HUES6 (cell line): ENCODE measurements at regions not wholly inside any gene's neighbourhood (a gene's known extent, or its start where the extent isn't known, plus 50 kb on each side); places are given as distances from the start of the nearest gene placed in this dataset.

ENCODE experiments used
- H3K27ac ChIP-seq: 2 replicates; pipeline ENCODE4 v1.7.0; 2013; ENCODE audit warnings: low read depth, mild to moderate bottlenecking, low read length, inconsistent platforms
- H3K27me3 ChIP-seq: 2 replicates; pipeline ENCODE4 v1.6.1; 2013; ENCODE audit warnings: low read length; ENCODE audit not compliant: control insufficient read depth, insufficient read depth
- H3K36me3 ChIP-seq: 2 replicates; pipeline ENCODE4 v1.6.1; 2013; ENCODE audit warnings: low read length; ENCODE audit not compliant: control insufficient read depth, insufficient read depth
- H3K4me1 ChIP-seq: 2 replicates; pipeline ENCODE4 v1.6.1; 2013; ENCODE audit warnings: low read length; ENCODE audit not compliant: control insufficient read depth, insufficient read depth
- H3K4me3 ChIP-seq: 2 replicates; pipeline ENCODE4 v1.5.1; 2013; ENCODE audit warnings: low read depth, low read length
- H3K9ac ChIP-seq: one replicate; pipeline ENCODE4 v1.6.1; 2013; ENCODE audit warnings: mild to moderate bottlenecking, low read length
- H3K9me3 ChIP-seq: 2 replicates; pipeline ENCODE4 v1.6.1; 2013; ENCODE audit warnings: low read depth, low read length; ENCODE audit not compliant: control insufficient read depth, insufficient read depth

DNA sequence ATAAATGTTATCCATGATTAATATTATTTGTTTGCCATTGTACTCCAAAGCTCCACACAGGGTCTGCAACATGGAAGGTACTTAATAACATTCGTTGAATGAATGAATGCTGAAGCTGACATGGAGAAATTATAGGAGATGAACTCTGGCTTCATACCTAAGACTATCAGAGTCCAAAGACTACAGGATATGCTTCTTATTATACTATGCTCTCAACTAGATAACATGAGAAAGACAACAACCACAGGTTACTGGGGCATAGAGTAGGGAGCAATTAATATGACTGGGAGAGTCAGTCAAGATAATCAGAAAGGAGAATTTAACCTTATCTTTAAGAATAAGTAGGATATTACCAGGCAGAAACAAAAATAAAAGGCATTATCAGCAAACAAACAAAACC, 236.3 kb upstream of the SOX5 start:
- Histone ChIP-seq H3K27me3 (no peaks in the 10 kb centered on the region), H3K4me3 (no peak overlapping the region), H3K27ac (no peak overlapping the region)

DNA sequence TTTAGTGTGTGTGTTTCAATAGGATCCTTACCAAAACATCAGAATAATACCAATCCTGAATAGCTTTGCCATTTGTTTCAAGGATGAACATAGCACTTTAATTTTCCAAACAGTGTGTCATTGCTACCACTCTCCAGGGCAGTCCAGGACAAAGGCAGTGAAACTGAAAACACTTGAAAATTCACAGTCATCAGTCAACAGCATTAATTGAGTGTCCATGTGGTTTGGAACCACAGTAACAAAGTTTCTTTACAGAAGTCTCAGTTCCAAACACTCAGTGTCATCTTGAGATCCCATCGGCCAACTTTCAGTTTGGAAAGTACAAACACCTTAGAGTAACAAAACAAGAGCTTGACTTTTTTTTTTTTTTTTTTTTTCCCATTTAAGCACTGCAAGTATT, 228.4 kb upstream of the SOX5 start:
- Histone ChIP-seq H3K9me3 (no peaks in the 10 kb centered on the region), H3K4me3 (no peak overlapping the region), H3K27ac (no peak overlapping the region), H3K4me1 (no peaks in the 10 kb centered on the region), H3K27me3 (no peaks in the 10 kb centered on the region), H3K36me3 (no peaks in the 10 kb centered on the region), H3K9ac (no peak overlapping the region)

More for the DNA sequence above, 236.3 kb upstream of the SOX5 start:
- H3K36me3 ChIP-seq: no peaks in the 10 kb centered on the region
- no peaks in the 10 kb centered on the region for H3K4me1 ChIP-seq
- no peak overlapping the region for H3K9ac ChIP-seq
- no peaks in the 10 kb centered on the region for H3K9me3 ChIP-seq

DNA sequence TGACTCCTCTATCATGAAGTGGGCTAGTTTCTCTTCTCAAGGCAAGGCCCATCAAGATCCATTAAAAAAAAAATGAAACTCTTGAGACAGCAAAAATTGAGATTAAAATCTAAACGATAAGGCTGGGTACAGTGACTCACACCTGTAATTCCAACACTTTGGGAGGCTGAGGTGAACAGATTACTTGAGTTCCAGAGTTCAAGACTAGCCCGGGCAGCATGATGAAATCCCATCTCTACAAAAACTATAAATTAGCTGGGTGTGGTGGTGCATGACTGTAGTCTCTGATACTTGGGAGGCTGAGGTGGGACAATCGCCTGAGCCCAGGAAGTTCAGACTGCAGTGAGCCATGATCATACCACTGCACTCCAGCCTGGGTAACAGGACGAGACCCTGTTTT, 226.5 kb upstream of the SOX5 start:
- Histone ChIP-seq H3K27ac (no peak overlapping the region), H3K4me1 (peaks cover 12% of the 10 kb centered on the region), H3K4me3 (no peak overlapping the region), H3K9me3 (no peaks in the 10 kb centered on the region), H3K27me3 (no peaks in the 10 kb centered on the region), H3K9ac (no peak overlapping the region), H3K36me3 (no peaks in the 10 kb centered on the region)

DNA sequence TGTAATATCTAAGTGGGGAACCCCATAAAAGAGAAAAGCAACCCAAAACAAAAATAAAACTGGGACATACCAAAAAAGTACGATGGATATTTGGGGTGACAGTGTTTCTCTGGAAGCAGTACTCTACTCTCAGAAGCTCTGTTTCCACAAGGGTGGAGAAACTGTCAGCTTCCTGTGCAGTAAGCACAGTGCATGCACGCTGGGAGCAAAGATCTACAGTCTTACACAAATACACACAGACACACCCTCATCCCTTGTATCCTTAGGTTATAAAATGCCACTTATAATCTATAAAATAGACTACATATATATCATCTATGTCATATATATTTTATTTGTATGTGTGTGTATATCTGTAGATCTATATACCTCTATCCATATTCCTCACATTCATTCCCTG, 225.8 kb upstream of the SOX5 start:
- Histone ChIP-seq H3K9me3 (no peaks in the 10 kb centered on the region), H3K27me3 (no peaks in the 10 kb centered on the region), H3K9ac (no peak overlapping the region), H3K27ac (no peak overlapping the region), H3K36me3 (no peaks in the 10 kb centered on the region), H3K4me1 (peaks cover 12% of the 10 kb centered on the region), H3K4me3 (no peak overlapping the region)

DNA sequence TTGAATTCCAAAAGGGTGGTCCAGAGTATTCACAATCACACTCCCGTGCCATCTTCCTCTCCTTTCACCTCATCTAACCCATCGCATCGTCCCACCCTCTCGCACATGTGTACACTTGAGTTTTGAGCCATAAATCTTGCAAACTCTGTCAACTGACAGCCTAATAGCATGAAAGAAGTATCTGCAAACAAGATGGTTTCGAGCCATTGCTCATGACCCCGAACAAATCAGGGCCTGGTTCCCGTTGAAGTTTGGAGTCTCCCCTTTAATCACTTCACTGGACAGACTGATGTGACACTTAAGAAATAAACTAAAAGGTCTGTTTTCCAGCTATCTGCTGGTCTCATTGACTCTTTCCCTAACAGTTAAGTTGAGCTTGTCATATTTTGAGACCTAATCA, 223.6 kb upstream of the SOX5 start:
- H3K27ac ChIP-seq: no peak overlapping the region
- no peaks in the 10 kb centered on the region for H3K36me3 ChIP-seq
- no peaks in the 10 kb centered on the region for H3K27me3 ChIP-seq
- no peak overlapping the region for H3K4me3 ChIP-seq
- H3K9ac ChIP-seq: no peak overlapping the region
- peaks cover 12% of the 10 kb centered on the region for H3K4me1 ChIP-seq
- no peaks in the 10 kb centered on the region for H3K9me3 ChIP-seq

DNA sequence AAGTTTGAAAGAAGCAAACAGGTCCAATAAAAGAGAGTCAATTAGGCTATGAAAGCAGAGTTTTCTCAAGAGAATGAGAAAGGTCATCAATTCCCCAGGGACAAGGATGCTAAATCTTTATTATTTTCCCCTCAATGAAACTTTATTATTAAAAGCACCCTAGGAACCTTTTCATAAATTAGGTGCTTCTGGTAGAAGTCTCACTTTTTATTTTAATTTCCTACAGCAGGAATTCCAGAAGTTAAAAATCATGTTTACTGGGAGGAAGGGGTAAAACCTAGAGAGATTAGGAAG, 223.2 kb upstream of the SOX5 start:
- H3K27ac ChIP-seq: 0 out of 2 replicates have a peak overlapping the region, but pooled peaks have one; percentile 34

DNA sequence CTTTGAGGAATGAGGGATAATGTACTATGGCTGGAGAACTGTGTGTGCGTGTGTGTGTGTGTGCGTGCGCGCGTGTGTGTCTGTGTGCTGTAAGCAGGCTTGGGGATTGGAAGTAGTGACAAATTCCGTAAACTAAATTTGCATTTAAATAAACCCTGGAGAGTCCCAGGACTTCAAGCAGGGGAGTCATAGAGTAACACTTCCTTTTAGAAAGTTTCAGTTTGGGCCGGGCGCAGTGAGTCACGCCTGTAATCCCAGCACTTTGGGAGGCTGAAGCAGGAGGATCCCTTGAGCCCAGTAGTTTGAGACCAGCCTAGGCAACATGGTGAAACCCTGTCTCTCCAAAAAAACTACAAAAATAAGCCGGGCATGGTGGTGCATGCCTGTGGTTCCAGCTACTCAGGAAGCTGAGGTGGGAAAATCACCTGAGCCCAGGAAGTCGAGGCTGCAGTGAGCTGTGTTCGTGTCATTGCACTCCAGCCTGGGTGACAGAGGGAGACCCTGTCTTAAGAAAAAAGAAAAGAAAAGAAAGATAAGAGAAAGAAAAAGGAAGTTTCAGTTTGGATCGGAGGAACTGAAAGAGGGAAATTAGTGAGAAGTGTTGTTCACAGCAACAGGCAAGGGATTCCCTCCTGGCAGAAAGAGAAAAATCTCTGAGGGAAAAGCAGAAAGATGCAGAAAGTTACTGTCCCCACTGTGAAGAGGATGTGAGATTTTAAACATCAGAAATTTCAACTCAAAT, 222.7 kb upstream of the SOX5 start:
- Histone ChIP-seq H3K9me3 (no peaks in the 10 kb centered on the region), H3K9ac (no peak overlapping the region), H3K27me3 (no peaks in the 10 kb centered on the region), H3K4me3 (no peak overlapping the region), H3K4me1 (peaks cover 12% of the 10 kb centered on the region), H3K36me3 (no peaks in the 10 kb centered on the region), H3K27ac (0 out of 2 replicates have a peak overlapping the region, but pooled peaks have one; percentile 34)

More for the DNA sequence above, 223.2 kb upstream of the SOX5 start:
- no peaks in the 10 kb centered on the region for H3K27me3 ChIP-seq
- no peak overlapping the region for H3K9ac ChIP-seq
- H3K4me3 ChIP-seq: no peak overlapping the region
- peaks cover 12% of the 10 kb centered on the region for H3K4me1 ChIP-seq
- no peaks in the 10 kb centered on the region for H3K9me3 ChIP-seq
- no peaks in the 10 kb centered on the region for H3K36me3 ChIP-seq

DNA sequence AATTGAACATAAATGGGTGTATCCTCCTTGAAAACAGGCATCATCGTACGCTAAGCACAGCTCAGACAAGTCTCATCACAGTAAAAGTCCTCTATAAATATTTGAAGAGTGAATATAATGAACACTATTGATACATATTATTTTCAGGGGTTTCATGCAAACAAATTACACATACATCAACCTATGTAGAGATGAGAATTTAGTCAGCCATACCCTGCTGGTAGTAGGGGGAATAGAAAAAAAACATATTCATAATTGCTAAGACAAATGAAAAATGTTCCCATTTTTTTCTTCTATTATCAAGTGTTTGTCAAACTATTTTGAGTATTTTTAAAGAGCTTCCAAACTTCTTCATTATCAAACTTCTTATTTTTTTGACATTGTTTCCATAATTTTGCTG, 205.6 kb upstream of the SOX5 start:
- H3K4me3 ChIP-seq: no peak overlapping the region
- H3K27ac ChIP-seq: no peak overlapping the region
- H3K27me3 ChIP-seq: no peaks in the 10 kb centered on the region
- no peak overlapping the region for H3K9ac ChIP-seq
- no peaks in the 10 kb centered on the region for H3K4me1 ChIP-seq
- H3K36me3 ChIP-seq: no peaks in the 10 kb centered on the region
- H3K9me3 ChIP-seq: no peaks in the 10 kb centered on the region

DNA sequence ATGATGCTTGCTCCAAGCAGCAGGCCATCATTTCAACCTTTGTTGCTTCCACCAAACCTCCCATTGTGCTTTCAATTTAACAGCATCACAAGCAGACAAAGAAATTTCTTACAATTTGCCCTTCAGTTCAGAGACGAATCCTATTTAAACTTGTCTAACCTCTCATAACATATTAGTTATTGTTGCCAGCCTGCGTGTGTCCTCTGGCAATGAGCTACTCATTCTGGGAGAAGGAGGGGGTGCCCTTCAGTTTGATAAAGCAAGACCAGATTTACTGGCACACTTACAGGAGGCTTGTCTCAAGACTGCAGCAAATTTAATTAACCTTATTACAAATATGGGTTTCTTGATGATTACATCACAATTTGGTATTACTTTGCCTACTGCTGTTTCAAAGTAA, 203.6 kb upstream of the SOX5 start:
- Histone ChIP-seq H3K4me3 (no peak overlapping the region), H3K9ac (no peak overlapping the region), H3K4me1 (no peaks in the 10 kb centered on the region), H3K9me3 (no peaks in the 10 kb centered on the region), H3K27me3 (no peaks in the 10 kb centered on the region), H3K27ac (no peak overlapping the region), H3K36me3 (no peaks in the 10 kb centered on the region)

DNA sequence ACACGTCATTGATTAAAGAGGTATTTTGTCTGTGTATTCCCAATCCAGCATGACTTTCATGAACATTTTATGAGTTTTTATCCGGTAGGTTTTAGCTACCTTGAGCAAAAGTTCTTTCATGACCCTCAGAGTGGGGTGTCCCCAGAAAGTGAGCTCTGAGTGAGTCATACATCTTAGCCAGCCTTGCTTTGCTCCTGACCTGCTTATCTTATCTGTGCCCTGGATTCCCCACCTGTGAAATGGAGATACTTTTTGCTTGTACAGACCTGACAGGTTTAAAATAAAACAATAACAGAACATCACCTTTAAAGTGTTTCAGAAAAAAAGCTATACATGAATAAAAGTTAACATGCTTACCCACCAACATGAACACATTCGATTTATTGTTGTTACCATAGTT, 202.8 kb upstream of the SOX5 start:
- H3K27me3 ChIP-seq: no peaks in the 10 kb centered on the region
- H3K9me3 ChIP-seq: no peaks in the 10 kb centered on the region
- H3K4me3 ChIP-seq: no peak overlapping the region
- H3K27ac ChIP-seq: no peak overlapping the region
- H3K9ac ChIP-seq: no peak overlapping the region
- H3K4me1 ChIP-seq: no peaks in the 10 kb centered on the region
- H3K36me3 ChIP-seq: no peaks in the 10 kb centered on the region

DNA sequence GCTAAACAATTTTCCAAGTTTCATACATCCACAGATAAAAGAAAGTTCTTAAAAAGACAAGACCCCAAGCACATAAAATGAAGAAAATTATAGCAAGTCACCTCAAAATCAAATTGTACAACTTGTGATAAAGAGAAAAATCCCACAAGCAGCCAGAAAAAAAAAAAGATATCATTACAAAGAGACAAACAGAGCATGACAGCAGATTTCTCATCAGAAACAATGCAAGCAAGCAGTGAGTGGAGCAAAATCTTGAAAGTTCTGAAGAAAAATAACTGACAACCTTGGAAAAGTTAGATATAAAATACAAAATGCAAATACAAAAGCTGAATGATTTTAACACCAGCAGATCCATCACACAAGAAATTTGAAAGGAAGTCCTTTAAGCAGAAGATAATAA, 194.5 kb upstream of the SOX5 start:
- Histone ChIP-seq H3K27ac (no peak overlapping the region), H3K27me3 (no peaks in the 10 kb centered on the region), H3K36me3 (no peaks in the 10 kb centered on the region), H3K4me1 (no peaks in the 10 kb centered on the region), H3K4me3 (no peak overlapping the region), H3K9ac (no peak overlapping the region), H3K9me3 (peaks cover 3% of the 10 kb centered on the region; the same call in 1 of the 2 replicates)

DNA sequence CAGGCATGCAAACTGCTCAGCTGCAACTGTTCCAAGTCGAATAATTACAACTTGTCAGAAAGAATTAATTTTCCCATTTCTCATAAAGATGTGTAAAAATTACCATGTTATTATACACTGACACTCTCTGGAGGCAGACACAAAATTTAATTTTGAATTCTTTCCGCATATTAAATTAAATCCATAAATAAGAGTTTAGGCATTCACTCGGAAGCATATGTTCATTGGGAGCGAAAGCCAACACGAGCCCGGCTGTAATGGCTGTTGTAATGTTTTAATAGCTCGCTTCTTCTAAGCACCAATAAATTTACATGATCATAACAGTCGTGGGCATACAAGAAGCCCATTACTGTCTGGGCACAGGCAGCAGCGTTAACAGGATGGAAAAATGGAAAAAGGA, 189.6 kb upstream of the SOX5 start:
- Histone ChIP-seq H3K27me3 (no peaks in the 10 kb centered on the region), H3K4me3 (no peak overlapping the region), H3K4me1 (peaks cover 13% of the 10 kb centered on the region), H3K9ac (no peak overlapping the region), H3K27ac (no peak overlapping the region), H3K36me3 (no peaks in the 10 kb centered on the region), H3K9me3 (no peaks in the 10 kb centered on the region; the same call in 1 of the 2 replicates)
